ENCODE measurements at regions not wholly inside any gene's neighbourhood (a gene's known extent, or its start where the extent isn't known, plus 50 kb on each side); places are given as distances from the start of the nearest gene placed in this dataset.

GRCh38 chr6:156622185-156622584, 155.0 kb upstream of the ARID1B start:
- FAIRE-seq (no peak), ATAC-seq (no peak), DNase-seq (ENCODE audit: low read depth in 1 of 2, low spot score in 1 of 2) (no peak)
- TF ChIP-seq, protein P1, sequence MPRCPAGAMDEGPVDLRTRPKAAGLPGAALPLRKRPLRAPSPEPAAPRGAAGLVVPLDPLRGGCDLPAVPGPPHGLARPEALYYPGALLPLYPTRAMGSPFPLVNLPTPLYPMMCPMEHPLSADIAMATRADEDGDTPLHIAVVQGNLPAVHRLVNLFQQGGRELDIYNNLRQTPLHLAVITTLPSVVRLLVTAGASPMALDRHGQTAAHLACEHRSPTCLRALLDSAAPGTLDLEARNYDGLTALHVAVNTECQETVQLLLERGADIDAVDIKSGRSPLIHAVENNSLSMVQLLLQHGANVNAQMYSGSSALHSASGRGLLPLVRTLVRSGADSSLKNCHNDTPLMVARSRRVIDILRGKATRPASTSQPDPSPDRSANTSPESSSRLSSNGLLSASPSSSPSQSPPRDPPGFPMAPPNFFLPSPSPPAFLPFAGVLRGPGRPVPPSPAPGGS (IDR thresholded peaks at IDR 0.05) = no peak
- no peak for TF ChIP-seq USF2 (IDR thresholded peaks at IDR 0.05)
- CTCF ChIA-PET = no interaction called here
- POLR2A ChIA-PET = no interaction called here
- H3K4me2 ChIP-seq = no peak overlapping the region
- no peaks in the 10 kb centered on the region for H3K4me1 ChIP-seq
- WGBS (ENCODE audit: missing lambda C conversion rate) = 27% methylated on average over 3 of the region's 3 CpGs
- no peak overlapping the region for H3K4me3 ChIP-seq
- no peaks in the 10 kb centered on the region for H3K9me3 ChIP-seq
- H3K27ac ChIP-seq = no peak overlapping the region

- 40% methylated on average over 4 of the region's 4 CpGs for WGBS (ENCODE audit: missing lambda C conversion rate)
- Histone ChIP-seq H3K4me3 (no peak overlapping the region), H3K4me1 (no peaks in the 10 kb centered on the region), H3K9me3 (no peaks in the 10 kb centered on the region), H3K27ac (no peak overlapping the region), H3K4me2 (no peak overlapping the region)
- no peak for DNase-seq (ENCODE audit: low read depth in 1 of 2, low spot score in 1 of 2)
- ATAC-seq = no peak
- POLR2A ChIA-PET = no interaction called here
- CTCF ChIA-PET = interaction anchor here (0.7 kb wide), 2 partner anchors 645 to 967 kb away, joined by 3 read pairs; no protein-coding TSS in a partner anchor
- TF ChIP-seq JUNB (IDR thresholded peaks at IDR 0.05) (no peak), USF2 (IDR thresholded peaks at IDR 0.05) (no peak), BHLHE40 (IDR thresholded peaks at IDR 0.05; ENCODE audit: low read depth, low read length) (no peak)
- FAIRE-seq = no peak
Observed at GRCh38 chr6:156620331-156620730, 156.8 kb upstream of the ARID1B start.

DNA sequence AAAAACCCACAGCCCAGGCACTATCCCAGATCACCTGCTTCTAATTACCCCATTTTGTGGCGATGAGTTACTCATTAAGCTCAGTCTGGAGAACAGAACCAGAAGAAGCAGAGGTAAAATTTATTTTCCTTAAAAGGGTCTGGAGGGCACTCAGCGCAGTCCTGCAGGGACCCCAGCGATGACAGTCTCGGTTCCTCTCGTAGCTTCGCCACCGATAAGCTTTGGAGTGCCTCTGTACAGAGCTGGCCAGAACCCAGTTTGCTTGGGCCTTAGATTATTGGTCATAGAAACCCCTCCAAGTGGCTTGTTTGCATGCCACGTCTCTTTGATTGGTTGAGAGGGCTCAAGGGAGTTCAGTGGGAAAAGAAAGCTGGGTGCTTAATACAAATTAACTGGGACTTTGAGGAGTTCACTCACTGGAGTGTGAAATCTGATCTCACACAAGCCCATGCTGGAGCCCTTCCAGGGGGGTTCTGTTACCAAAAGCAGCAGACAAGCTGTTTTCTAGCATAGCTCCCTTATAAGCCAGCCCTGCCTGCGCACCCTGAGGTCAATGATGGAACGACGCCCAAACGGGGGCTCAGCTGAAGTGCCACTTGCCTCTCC, 158.5 kb upstream of the ARID1B start:
- POLR2A ChIA-PET = no interaction called here
- CTCF ChIA-PET = interaction anchor here (0.6 to 0.8 kb wide), 2 partner anchors 10 to 121 kb away, joined by 3 read pairs; no protein-coding TSS in a partner anchor
- no peak overlapping the region for H3K4me3 ChIP-seq
- 58% methylated on average over 12 of the region's 12 CpGs for WGBS (ENCODE audit: missing lambda C conversion rate)
- H3K27ac ChIP-seq = no peak overlapping the region
- no peaks in the 10 kb centered on the region for H3K9me3 ChIP-seq
- no peaks in the 10 kb centered on the region for H3K4me1 ChIP-seq
- H3K4me2 ChIP-seq = no peak overlapping the region
- no peak for DNase-seq (ENCODE audit: low read depth in 1 of 2, low spot score in 1 of 2)
- TF ChIP-seq HDAC2 (IDR thresholded peaks at IDR 0.05) (no peak), FOXS1 (CRISPR knock-in tag; IDR thresholded peaks at IDR 0.05) (no peak), HOXB5 (CRISPR knock-in tag; IDR thresholded peaks at IDR 0.05) (no peak), NR3C1 (IDR thresholded peaks at IDR 0.05) (no peak), ESRRA (IDR thresholded peaks at IDR 0.05; ENCODE audit: borderline replicate concordance, low read length) (no peak), MAFK (IDR thresholded peaks at IDR 0.05; ENCODE audit: partially characterized antibody) (no peak), RNF2 (IDR thresholded peaks at IDR 0.05; ENCODE audit: borderline replicate concordance, low read depth) (no peak), FOSB (CRISPR knock-in tag; IDR thresholded peaks at IDR 0.05) (no peak), RAD21 (conservative IDR thresholded peaks at IDR 0.05 in 1 of 2, IDR thresholded peaks at IDR 0.05 in 1 of 2) (no peak), TFCP2L1 (CRISPR knock-in tag; IDR thresholded peaks at IDR 0.05) (no peak), JUNB (IDR thresholded peaks at IDR 0.05) (no peak), GATA3 (IDR thresholded peaks at IDR 0.05; ENCODE audit: borderline replicate concordance) (no peak), CBX2 (IDR thresholded peaks at IDR 0.05; ENCODE audit: borderline replicate concordance, low read depth) (no peak), HMGXB4 (CRISPR knock-in tag; IDR thresholded peaks at IDR 0.05; ENCODE audit: borderline replicate concordance) (no peak), USF2 (IDR thresholded peaks at IDR 0.05) (no peak), EP300 (IDR thresholded peaks at IDR 0.05) (no peak)
- TF ChIP-seq, protein P2, sequence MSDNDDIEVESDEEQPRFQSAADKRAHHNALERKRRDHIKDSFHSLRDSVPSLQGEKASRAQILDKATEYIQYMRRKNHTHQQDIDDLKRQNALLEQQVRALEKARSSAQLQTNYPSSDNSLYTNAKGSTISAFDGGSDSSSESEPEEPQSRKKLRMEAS (IDR thresholded peaks at IDR 0.05) = no peak
- no peak for ATAC-seq
- FAIRE-seq = no peak

Data from A549 (cell line).